SHP77 (cell line): ENCODE measurements at regions not wholly inside any gene's neighbourhood (a gene's known extent, or its start where the extent isn't known, plus 50 kb on each side); places are given as distances from the start of the nearest gene placed in this dataset.

ENCODE experiments used
- DNase-seq, 2 experiments: peaks; one replicate each; lab custom pipeline; 2025; lab: John Stamatoyannopoulos, UW

- DNase-seq: no peak
These were observed 327.0 kb upstream of the SLITRK5 start for GRCh38 chr13:87344176-87344575.

GRCh38 chr13:87355451-87355850, 315.7 kb upstream of the SLITRK5 start:
- DNase-seq: no peak

- peak; percentile 30 to 49 for DNase-seq
These were observed 314.9 kb upstream of the SLITRK5 start for GRCh38 chr13:87356314-87356713.

DNA sequence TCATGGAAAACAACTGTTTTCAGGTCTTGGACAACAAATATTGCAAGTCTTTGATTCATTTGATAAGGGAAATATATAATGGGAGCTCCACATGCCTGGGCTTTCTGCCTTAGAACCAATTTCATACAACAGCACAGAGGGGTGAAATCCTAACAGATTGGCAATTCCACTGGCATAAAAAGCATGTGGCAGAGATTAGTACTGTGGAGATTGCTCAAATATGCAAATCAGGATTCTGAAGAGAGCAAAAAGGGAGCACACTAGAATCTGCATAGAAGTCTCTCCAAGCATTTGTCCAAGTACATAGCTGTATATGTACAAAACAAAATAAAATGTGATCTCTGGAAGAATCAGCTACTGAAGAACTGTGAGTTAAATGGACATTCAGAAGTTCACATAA, 312.9 kb upstream of the SLITRK5 start:
- DNase-seq: no peak

DNA sequence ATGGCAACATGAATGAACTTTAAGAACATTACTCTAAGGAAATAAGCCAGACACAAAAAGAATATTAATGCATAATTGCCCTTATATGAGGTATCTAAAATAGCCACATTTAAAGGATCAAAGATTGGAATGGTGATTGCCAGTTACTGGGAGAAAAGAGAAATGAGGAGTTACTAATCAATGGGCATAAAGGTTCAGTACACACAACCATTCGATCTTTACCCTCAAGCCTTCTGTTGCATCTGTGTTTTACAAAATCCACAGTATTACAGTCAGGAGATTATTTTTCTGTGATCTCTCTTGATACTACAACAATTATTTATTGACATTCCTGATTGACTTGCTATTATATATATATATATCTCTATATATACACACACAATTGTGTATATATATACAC, 310.0 kb upstream of the SLITRK5 start:
- DNase-seq: no peak

- no peak for DNase-seq
These were observed 302.5 kb upstream of the SLITRK5 start for GRCh38 chr13:87368639-87369038.

DNA sequence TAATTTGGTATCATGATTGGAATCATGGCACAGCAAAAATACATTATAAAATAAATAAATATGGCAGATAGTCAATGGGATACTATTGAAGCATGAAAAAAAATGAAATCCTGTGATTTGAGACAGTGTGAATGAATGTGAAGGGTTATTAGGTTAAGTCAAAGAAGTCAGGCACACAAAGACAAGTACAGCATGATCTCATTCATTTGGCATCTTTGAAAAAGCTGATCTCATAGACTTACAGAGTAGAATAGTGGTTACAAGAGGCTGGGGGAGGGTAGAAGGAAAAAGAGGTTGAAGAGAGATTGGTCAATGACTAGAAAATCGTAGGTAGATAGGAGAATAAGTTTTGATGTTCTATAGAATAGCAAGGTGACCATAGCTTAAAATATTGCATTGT, 295.1 kb upstream of the SLITRK5 start:
- no peak for DNase-seq

- no peak for DNase-seq
These were observed 287.1 kb upstream of the SLITRK5 start for GRCh38 chr13:87384099-87384498.

DNA sequence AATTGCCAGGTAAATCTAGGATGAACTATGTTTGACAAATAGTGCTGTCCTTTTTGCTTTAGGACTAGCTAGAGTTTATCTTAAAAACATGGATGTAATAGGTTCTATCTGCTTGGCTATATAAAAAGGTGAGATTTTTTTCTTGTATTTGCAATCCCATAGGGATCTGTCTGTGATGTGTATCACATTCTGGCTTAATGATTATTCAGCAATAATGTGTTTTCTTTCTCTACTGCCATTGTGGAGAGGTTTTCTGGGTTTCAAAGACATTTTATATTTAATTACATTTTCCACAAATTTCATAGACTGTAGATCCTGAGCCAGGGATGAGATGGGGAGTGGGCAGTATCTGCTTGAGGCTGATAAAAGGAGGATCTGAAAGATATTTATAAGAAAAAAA, 277.8 kb upstream of the SLITRK5 start:
- no peak for DNase-seq

DNA sequence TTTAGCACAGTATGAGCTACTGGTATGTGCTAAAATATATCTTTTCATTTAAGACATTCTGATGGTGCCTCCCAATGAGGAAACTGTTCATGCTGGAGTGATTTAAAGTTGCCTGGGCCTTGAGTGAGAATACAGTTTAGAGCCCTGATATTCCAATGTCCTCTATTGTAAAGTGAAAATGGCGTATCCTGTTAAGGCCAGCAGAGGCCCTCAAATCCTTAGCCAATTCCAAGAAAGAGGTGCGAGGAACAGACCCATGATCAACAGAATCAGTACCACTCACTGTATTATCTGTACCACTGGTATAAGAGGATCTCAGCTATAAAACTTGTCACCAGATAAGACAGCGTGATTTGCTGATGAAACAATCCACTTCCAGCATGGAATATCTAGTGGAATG, 273.1 kb upstream of the SLITRK5 start:
- DNase-seq: no peak

GRCh38 chr13:87403748-87404432, 267.3 kb upstream of the SLITRK5 start:
- DNase-seq: no peak

GRCh38 chr13:87426742-87427141, 244.4 kb upstream of the SLITRK5 start:
- no peak for DNase-seq

GRCh38 chr13:87444135-87444534, 227.0 kb upstream of the SLITRK5 start:
- DNase-seq: peak; percentile 14 to 23

DNA sequence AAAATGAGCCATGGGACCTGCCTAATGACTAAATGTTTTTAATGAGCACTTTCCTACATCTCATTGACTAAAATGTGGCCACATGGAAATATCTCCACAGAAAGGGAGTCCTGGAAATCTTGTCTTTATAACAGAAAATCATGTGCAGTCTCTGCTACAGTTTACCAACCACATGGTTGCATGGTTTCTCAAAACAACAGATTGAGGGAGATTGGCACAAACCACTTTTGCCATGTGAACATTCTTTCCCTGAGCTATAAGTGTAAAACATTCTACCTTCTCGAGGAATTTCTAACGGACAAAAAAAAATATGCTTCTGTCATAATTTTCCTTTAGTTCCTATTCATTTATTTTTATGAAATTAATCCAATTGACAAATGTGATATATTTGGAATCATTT, 218.9 kb upstream of the SLITRK5 start:
- DNase-seq: no peak

GRCh38 chr13:87453244-87453643, 217.9 kb upstream of the SLITRK5 start:
- no peak for DNase-seq

DNA sequence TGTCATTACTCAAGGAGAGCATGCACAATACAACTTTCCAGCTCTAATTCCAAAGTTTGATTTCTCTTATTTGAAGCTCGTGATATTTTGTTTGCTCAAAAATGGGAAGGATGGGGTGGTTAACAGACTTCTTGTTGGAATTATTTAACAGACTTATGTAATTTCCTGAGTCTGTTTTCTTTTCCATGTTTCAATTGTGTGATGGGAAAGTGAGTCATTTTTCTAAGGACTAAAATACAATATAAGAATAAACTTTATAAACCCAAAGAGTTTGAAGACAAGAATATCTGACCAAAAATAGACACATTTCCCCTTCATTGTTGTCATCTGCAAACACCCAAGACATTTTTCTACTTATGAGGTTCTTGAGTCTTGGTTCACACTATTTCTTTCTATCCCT, 211.8 kb upstream of the SLITRK5 start:
- DNase-seq: no peak

- no peak for DNase-seq
These were observed 173.7 kb upstream of the SLITRK5 start for GRCh38 chr13:87497426-87497825.

- DNase-seq: no peak
These were observed 172.5 kb upstream of the SLITRK5 start for GRCh38 chr13:87498681-87499080.

- DNase-seq: no peak
These were observed 146.4 kb upstream of the SLITRK5 start for GRCh38 chr13:87524775-87525174.

GRCh38 chr13:87533776-87534175, 137.4 kb upstream of the SLITRK5 start:
- no peak for DNase-seq

- no peak for DNase-seq
These were observed 135.3 kb upstream of the SLITRK5 start for GRCh38 chr13:87535911-87536310.

GRCh38 chr13:87536499-87536898, 134.7 kb upstream of the SLITRK5 start:
- no peak for DNase-seq

DNA sequence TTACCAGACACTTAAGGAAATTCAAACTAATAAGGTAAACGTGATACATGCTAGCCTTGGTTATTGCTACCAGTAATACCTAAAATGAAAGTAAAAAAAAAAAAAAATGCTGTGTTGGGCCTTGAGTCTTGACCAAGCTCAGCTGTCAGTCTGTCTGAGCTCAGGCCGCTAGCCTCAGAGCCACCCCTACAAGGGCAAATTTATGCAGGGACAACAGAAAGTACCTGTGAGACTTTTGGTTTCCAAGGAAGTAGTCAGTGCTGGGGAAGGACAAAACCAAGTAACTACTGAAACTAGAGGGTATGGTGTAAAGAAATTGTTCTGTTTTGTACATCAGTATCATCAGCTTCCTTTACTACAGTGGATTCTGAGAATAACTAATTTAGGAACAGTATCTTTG, 134.3 kb upstream of the SLITRK5 start:
- DNase-seq: no peak

GRCh38 chr13:87537951-87538350, 133.2 kb upstream of the SLITRK5 start:
- DNase-seq: no peak
